BE2C (cell line): ENCODE measurements at regions not wholly inside any gene's neighbourhood (a gene's known extent, or its start where the extent isn't known, plus 50 kb on each side); places are given as distances from the start of the nearest gene placed in this dataset.

Experiments used
- DNase-seq: peaks from one replicate; pipeline ENCODE4 v3.0.0-alpha.2; 2020
- H3K27me3 ChIP-seq: fragments of 250-450 bp; sonication (Bioruptor Pico); 2 replicates; pipeline ENCODE4 v1.5.1; 2020; ENCODE audit warnings: mild to moderate bottlenecking
- H3K36me3 ChIP-seq: fragments of 250-450 bp; sonication (Bioruptor Pico); 2 replicates; pipeline ENCODE4 v1.5.1; 2020; ENCODE audit warnings: mild to moderate bottlenecking
- H3K4me1 ChIP-seq: fragments of 250-450 bp; sonication (Bioruptor Pico); 2 replicates; pipeline ENCODE4 v1.5.1; 2020
- H3K4me3 ChIP-seq: 2 replicates; pipeline ENCODE4 v1.5.1; 2011; ENCODE audit warnings: low read depth, low read length
- H3K9me3 ChIP-seq: fragments of 250-450 bp; sonication (Bioruptor Pico); 2 replicates; pipeline ENCODE4 v1.5.1; 2020
- TF ChIP-seq, protein P1 (sequence below): IDR thresholded peaks from 2 replicates; pipeline ENCODE4 v1.5.1; 2012; ENCODE audit warnings: mild to moderate bottlenecking, low read depth, low read length

DNA sequence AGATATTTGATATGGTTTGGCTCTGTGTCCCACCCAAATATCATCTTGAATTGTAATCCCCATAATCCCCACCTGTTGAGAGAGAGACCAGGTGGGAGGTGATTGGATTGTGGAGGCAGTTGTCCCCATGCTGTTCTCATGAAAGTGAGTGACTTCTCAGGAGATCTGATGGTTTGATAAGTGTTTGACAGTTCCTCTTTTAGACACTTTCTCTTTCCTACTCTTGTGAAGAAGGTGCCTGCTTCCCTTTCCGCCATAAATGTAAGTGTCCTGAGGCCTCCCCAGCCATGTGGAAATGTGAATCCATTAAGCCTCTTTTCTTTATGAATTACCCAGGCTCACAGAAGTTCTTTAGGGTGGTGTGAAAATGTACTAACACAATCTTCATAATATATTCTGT lies 1404.0 kb upstream of the ADGRB3 start:
- H3K36me3 ChIP-seq, result no peaks in the 10 kb centered on the region

DNA sequence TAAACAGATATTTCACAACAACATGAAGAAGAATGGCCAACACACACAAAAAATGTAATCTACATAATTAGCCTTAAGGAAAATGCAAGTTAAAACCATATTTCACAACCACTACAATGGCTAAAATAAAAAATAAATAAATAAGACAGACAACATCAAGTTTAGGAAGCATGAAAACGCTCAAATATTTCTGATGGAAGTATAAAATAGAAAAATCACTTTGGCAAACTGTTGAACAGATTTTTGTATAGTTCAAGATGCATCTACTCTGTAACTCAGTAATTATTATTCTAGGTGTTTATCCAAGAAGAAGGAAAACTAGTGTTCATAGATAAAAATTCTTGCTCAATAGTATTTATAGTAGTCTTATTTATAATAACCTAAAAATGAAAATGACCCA lies 1410.1 kb upstream of the ADGRB3 start:
- Histone ChIP-seq H3K9me3 (no peaks in the 10 kb centered on the region), H3K27me3 (no peaks in the 10 kb centered on the region), H3K4me1 (peaks cover 3% of the 10 kb centered on the region; the same call in 1 of the 2 replicates), H3K36me3 (no peaks in the 10 kb centered on the region), H3K4me3 (no peak overlapping the region)
- DNase-seq, result no peak
- TF ChIP-seq, protein P1, sequence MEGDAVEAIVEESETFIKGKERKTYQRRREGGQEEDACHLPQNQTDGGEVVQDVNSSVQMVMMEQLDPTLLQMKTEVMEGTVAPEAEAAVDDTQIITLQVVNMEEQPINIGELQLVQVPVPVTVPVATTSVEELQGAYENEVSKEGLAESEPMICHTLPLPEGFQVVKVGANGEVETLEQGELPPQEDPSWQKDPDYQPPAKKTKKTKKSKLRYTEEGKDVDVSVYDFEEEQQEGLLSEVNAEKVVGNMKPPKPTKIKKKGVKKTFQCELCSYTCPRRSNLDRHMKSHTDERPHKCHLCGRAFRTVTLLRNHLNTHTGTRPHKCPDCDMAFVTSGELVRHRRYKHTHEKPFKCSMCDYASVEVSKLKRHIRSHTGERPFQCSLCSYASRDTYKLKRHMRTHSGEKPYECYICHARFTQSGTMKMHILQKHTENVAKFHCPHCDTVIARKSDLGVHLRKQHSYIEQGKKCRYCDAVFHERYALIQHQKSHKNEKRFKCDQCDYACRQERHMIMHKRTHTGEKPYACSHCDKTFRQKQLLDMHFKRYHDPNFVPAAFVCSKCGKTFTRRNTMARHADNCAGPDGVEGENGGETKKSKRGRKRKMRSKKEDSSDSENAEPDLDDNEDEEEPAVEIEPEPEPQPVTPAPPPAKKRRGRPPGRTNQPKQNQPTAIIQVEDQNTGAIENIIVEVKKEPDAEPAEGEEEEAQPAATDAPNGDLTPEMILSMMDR, result no peak

More for the DNA sequence above, 1404.0 kb upstream of the ADGRB3 start:
- Histone ChIP-seq H3K27me3 (no peaks in the 10 kb centered on the region), H3K9me3 (no peaks in the 10 kb centered on the region), H3K4me1 (no peaks in the 10 kb centered on the region), H3K4me3 (no peak overlapping the region)
- no peak for DNase-seq
- TF ChIP-seq, protein P1, result no peak

DNA sequence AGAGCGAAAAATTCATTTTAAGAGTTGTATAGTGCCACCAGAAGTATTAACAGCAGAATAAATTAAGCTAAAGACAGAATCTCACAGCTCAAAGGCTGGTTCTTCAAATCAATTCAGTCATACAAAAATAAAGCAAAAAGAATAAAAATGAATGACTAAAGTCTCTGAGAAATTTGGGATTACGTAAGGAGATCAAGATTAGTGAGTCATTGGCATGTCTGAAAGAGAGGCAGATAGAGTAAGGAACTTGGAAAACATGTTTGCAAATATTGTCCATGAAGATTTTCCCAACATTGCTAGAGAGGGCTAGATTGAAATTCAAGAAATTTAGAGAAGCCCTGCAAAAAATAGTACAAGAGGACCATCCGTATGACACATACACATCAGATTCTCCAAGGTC lies 1413.9 kb upstream of the ADGRB3 start:
- Histone ChIP-seq H3K36me3 (no peaks in the 10 kb centered on the region), H3K27me3 (no peaks in the 10 kb centered on the region), H3K9me3 (no peaks in the 10 kb centered on the region), H3K4me1 (peaks cover 3% of the 10 kb centered on the region; the same call in 1 of the 2 replicates), H3K4me3 (no peak overlapping the region)
- no peak for DNase-seq
- TF ChIP-seq, protein P1, result no peak

DNA sequence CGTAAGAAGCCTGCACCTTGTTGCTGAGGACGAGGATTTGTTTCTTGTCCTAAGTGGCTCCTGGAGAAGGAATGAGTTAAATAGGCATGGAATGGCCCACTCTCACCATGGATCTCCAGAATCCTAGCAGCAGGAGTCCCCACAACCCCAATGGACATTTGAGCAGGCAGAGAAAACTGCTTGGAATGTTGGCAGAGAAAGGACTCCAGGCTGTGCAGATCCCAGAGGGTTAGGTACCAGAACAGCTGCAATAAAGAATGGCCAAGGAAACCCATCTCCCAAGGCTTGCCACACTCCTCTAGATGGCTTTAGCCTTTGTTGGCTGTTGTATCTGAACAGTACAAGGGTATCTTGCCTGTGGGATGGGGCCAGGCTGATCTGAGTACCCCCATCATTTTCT lies 1415.7 kb upstream of the ADGRB3 start:
- no peak overlapping the region for H3K4me3 ChIP-seq
- no peaks in the 10 kb centered on the region for H3K27me3 ChIP-seq
- H3K9me3 ChIP-seq, result no peaks in the 10 kb centered on the region
- TF ChIP-seq, protein P1, result no peak
- DNase-seq, result no peak
- H3K36me3 ChIP-seq, result no peaks in the 10 kb centered on the region
- H3K4me1 ChIP-seq, result peaks cover 3% of the 10 kb centered on the region; the same call in 1 of the 2 replicates

DNA sequence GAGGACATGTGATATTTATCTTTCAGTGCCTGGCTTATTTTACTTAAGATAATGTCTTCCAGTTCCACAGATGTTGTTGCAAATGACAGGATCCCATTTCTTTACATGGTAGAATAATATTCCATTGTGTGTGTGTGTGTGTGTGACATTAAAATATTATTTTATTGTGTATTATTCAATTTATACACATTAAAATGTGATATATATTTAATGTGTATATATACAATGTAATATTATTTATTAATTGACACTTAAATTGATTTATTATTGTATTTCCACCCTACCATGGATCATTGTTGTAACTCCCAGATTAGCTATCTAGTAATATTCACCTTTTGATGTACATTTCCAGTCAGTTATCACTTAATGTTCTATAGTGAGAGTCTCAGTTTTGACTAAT lies 1422.5 kb upstream of the ADGRB3 start:
- no peaks in the 10 kb centered on the region; the same call in 1 of the 2 replicates for H3K9me3 ChIP-seq
- H3K27me3 ChIP-seq, result no peaks in the 10 kb centered on the region
- H3K4me3 ChIP-seq, result no peak overlapping the region
- TF ChIP-seq, protein P1, result no peak
- peaks cover 4% of the 10 kb centered on the region; the same call in 1 of the 2 replicates for H3K4me1 ChIP-seq
- H3K36me3 ChIP-seq, result no peaks in the 10 kb centered on the region
- no peak for DNase-seq

DNA sequence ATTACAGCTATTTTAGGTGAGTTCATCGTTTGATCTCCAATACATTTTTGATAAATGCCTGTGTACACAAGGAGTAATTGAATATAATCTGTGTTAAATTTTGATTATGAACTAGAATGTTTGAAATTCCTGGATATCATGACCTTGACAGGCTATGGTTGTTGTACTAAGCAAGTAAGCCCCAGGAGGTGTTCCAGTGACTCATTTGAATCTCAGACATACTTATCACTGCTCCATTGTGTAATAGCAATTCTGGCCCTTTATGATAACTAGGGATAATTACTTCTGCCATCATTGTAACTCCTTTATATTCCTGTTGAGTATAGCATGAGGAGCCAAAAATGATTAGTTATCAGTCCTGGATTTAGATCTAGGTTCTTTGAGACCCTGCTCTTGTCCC lies 1424.6 kb upstream of the ADGRB3 start:
- Histone ChIP-seq H3K9me3 (no peaks in the 10 kb centered on the region; the same call in 1 of the 2 replicates), H3K4me1 (peaks cover 4% of the 10 kb centered on the region; the same call in 1 of the 2 replicates), H3K4me3 (no peak overlapping the region), H3K27me3 (no peaks in the 10 kb centered on the region), H3K36me3 (no peaks in the 10 kb centered on the region)
- TF ChIP-seq, protein P1, result no peak
- no peak for DNase-seq
